ENCODE measurements at regions not wholly inside any gene's neighbourhood (a gene's known extent, or its start where the extent isn't known, plus 50 kb on each side); places are given as distances from the start of the nearest gene placed in this dataset.

GRCh38 chr2:797556-797955, 120.3 kb upstream of the TMEM18 start:
- no peak overlapping the region for H3K4me3 ChIP-seq (replicated peaks; ENCODE audit: low read depth, low read length)
- DNase-seq (ENCODE audit: extremely low read depth, low read depth), result no peak
- TF ChIP-seq CTCF (IDR thresholded peaks at IDR 0.05; ENCODE audit: low read depth, low read length, missing control alignments), result no peak

GRCh38 chr2:796141-796985, 119.2 kb upstream of the TMEM18 start:
- no peak for DNase-seq (ENCODE audit: extremely low read depth, low read depth)
- H3K4me3 ChIP-seq (replicated peaks; ENCODE audit: low read depth, low read length), result no peak overlapping the region
- no peak for TF ChIP-seq CTCF (IDR thresholded peaks at IDR 0.05; ENCODE audit: low read depth, low read length, missing control alignments)

GRCh38 chr2:795531-796041, 118.4 kb upstream of the TMEM18 start:
- no peak overlapping the region for H3K4me3 ChIP-seq (replicated peaks; ENCODE audit: low read depth, low read length)
- no peak for DNase-seq (ENCODE audit: extremely low read depth, low read depth)
- no peak for TF ChIP-seq CTCF (IDR thresholded peaks at IDR 0.05; ENCODE audit: low read depth, low read length, missing control alignments)

- no peak for DNase-seq (ENCODE audit: extremely low read depth, low read depth)
- TF ChIP-seq CTCF (IDR thresholded peaks at IDR 0.05; ENCODE audit: low read depth, low read length, missing control alignments), result no peak
- H3K4me3 ChIP-seq (replicated peaks; ENCODE audit: low read depth, low read length), result no peak overlapping the region
These were observed 117.5 kb upstream of the TMEM18 start for GRCh38 chr2:794554-795241.

GRCh38 chr2:793236-793635, 116.0 kb upstream of the TMEM18 start:
- DNase-seq (ENCODE audit: extremely low read depth, low read depth), result no peak
- TF ChIP-seq CTCF (IDR thresholded peaks at IDR 0.05; ENCODE audit: low read depth, low read length, missing control alignments), result no peak
- H3K4me3 ChIP-seq (replicated peaks; ENCODE audit: low read depth, low read length), result no peak overlapping the region

GRCh38 chr2:792687-793086, 115.5 kb upstream of the TMEM18 start:
- no peak overlapping the region for H3K4me3 ChIP-seq (replicated peaks; ENCODE audit: low read depth, low read length)
- no peak for DNase-seq (ENCODE audit: extremely low read depth, low read depth)
- no peak for TF ChIP-seq CTCF (IDR thresholded peaks at IDR 0.05; ENCODE audit: low read depth, low read length, missing control alignments)
